ENCODE measurements at regions not wholly inside any gene's neighbourhood (a gene's known extent, or its start where the extent isn't known, plus 50 kb on each side); places are given as distances from the start of the nearest gene placed in this dataset.

DNA sequence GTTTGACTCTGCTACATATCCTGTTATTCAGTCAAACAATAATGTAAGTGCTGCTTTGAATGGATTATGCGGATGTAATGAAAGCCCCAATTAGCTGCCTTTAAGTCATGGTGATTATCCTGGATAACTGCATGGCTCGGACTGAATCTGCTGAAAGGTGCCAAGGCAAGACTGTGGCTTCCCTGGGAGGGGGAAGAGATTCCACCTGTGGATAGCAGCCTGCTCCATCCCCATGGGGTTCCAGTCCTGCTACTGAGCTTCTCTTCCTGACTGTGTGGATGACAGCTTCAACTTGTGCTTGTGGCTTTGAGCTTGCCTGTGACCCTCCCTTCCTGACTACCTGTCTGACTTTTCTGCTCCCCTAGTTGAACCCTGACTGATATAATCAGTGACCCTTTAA lies 540.0 kb upstream of the GYPC start:
- no peaks in the 10 kb centered on the region for H3K4me1 ChIP-seq (ENCODE audit: control insufficient read depth, insufficient read depth, low read length)
- H2AK5ac ChIP-seq (ENCODE audit: low read depth, low read length) = no peak overlapping the region
- H2BK20ac ChIP-seq (ENCODE audit: low read depth, low read length) = no peak overlapping the region
- no peak overlapping the region for H3K9ac ChIP-seq (ENCODE audit: low read depth, low read length)
- no CpG with 5 or more reads among the region's 2 CpGs for WGBS, 2 experiments (ENCODE audit: extremely low coverage in 2 of 2, insufficient read length in 1 of 2)
- H4K8ac ChIP-seq (ENCODE audit: low read depth in 2 of 2, low read length in 2 of 2) = no peak overlapping the region
- no peak overlapping the region for H2BK15ac ChIP-seq (ENCODE audit: low read depth, low read length)
- no peak overlapping the region for H2AK9ac ChIP-seq (replicated peaks; ENCODE audit: low read depth, low read length, poor library complexity)
- H2BK120ac ChIP-seq (ENCODE audit: low read depth, low read length) = no peak overlapping the region
- no TSS peak for BruUV-seq (replicated peaks)
- no peak overlapping the region for H4K5ac ChIP-seq (ENCODE audit: low read depth, low read length)
- H3K36me3 ChIP-seq (ENCODE audit: control insufficient read depth, insufficient read depth, low read length) = no peaks in the 10 kb centered on the region
- TF ChIP-seq, protein P1, sequence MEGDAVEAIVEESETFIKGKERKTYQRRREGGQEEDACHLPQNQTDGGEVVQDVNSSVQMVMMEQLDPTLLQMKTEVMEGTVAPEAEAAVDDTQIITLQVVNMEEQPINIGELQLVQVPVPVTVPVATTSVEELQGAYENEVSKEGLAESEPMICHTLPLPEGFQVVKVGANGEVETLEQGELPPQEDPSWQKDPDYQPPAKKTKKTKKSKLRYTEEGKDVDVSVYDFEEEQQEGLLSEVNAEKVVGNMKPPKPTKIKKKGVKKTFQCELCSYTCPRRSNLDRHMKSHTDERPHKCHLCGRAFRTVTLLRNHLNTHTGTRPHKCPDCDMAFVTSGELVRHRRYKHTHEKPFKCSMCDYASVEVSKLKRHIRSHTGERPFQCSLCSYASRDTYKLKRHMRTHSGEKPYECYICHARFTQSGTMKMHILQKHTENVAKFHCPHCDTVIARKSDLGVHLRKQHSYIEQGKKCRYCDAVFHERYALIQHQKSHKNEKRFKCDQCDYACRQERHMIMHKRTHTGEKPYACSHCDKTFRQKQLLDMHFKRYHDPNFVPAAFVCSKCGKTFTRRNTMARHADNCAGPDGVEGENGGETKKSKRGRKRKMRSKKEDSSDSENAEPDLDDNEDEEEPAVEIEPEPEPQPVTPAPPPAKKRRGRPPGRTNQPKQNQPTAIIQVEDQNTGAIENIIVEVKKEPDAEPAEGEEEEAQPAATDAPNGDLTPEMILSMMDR (conservative IDR thresholded peaks at IDR 0.05; ENCODE audit: low read depth, low read length) = no peak
- H3K4ac ChIP-seq (ENCODE audit: low read depth, low read length) = no peak overlapping the region
- no peak overlapping the region for H3K27ac ChIP-seq (ENCODE audit: insufficient read depth, low read length)
- H3K79me1 ChIP-seq (ENCODE audit: low read depth in 1 of 2, low read length in 2 of 2) = no peaks in the 10 kb centered on the region
- in situ Hi-C loops (cut with MboI; ENCODE audit: low sequenced_read_pairs) = no loop called here
- H4K91ac ChIP-seq (ENCODE audit: insufficient read depth, low read depth, low read length) = no peak overlapping the region
- DNase-seq (no peak), ATAC-seq (ENCODE audit: low read depth) (no peak)
- no peak overlapping the region for H3K4me3 ChIP-seq (ENCODE audit: insufficient read depth, low read depth, low read length)
- dilution Hi-C loops (cut with HindIII; ENCODE audit: low sequenced_read_pairs, unreplicated experiment) = no loop called here
- intact Hi-C loops (cut with micrococcal nuclease) = no loop called here
- CTCF ChIA-PET = no interaction called here
- H3K4me2 ChIP-seq (ENCODE audit: low read depth, low read length) = no peak overlapping the region
- no peak overlapping the region for H3K18ac ChIP-seq (ENCODE audit: low read depth, low read length)
- no peaks in the 10 kb centered on the region for H3K9me1 ChIP-seq (ENCODE audit: insufficient read depth, low read length)
- H2BK5ac ChIP-seq (ENCODE audit: low read depth, low read length, poor library complexity, severe bottlenecking) = no peak overlapping the region
- no peak overlapping the region for H3K56ac ChIP-seq (ENCODE audit: extremely low read depth, insufficient read depth, low read length)
- no peaks in the 10 kb centered on the region for H3K27me3 ChIP-seq (ENCODE audit: control insufficient read depth, insufficient read depth, low read length)
- POLR2A ChIA-PET (ENCODE audit: unreplicated experiment) = no interaction called here
- peaks cover 3% of the 10 kb centered on the region for H3K9me3 ChIP-seq (ENCODE audit: control insufficient read depth, insufficient read depth, low read length)
- H4K20me1 ChIP-seq (ENCODE audit: insufficient read depth, low read length) = no peaks in the 10 kb centered on the region
- H2AFZ ChIP-seq (replicated peaks; ENCODE audit: low read length, poor library complexity) = no peak overlapping the region
- no peak overlapping the region for H3K14ac ChIP-seq (replicated peaks; ENCODE audit: low read depth, low read length)
- H3K23ac ChIP-seq (ENCODE audit: low read depth, low read length) = no peak overlapping the region

Measured in IMR-90 (cell line).